ENCODE measurements at regions not wholly inside any gene's neighbourhood (a gene's known extent, or its start where the extent isn't known, plus 50 kb on each side); places are given as distances from the start of the nearest gene placed in this dataset.

DNA sequence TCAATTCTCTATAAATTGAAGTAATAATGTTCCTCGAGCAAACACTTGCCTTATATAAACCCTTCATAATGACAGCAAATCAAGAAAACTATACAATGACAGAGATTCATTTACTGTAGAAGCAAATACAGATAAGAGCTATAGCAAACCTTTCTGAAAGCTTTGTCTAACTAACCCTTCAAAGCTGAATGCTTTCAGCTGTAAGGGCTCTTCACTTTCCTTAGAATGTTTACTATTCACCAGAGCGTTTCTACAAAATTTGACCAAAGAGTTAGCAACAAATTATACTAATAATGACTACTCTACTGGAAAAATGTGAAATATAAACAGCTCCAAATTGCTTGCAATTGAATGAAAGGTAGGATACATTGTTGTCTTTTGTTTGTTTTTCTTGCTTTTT is 218.1 kb downstream of the SLITRK5 start:
- TF ChIP-seq ZNF274 (IDR thresholded peaks at IDR 0.05; ENCODE audit: low read depth, low read length): no peak
- no peak for TF ChIP-seq SUZ12 (IDR thresholded peaks at IDR 0.05; ENCODE audit: extremely low read depth, insufficient read depth, insufficient read length)
- TF ChIP-seq YY1 (IDR thresholded peaks at IDR 0.05; ENCODE audit: insufficient read depth, insufficient read length): no peak
